GM21447 (cell line): ENCODE measurements at regions not wholly inside any gene's neighbourhood (a gene's known extent, or its start where the extent isn't known, plus 50 kb on each side); places are given as distances from the start of the nearest gene placed in this dataset.

Source experiments
- ATAC-seq: cut with Tn5 transposase; IDR thresholded peaks from one replicate; pipeline ENCODE4 v1.9.1; 2021; ENCODE audit not compliant: unreplicated experiment

DNA sequence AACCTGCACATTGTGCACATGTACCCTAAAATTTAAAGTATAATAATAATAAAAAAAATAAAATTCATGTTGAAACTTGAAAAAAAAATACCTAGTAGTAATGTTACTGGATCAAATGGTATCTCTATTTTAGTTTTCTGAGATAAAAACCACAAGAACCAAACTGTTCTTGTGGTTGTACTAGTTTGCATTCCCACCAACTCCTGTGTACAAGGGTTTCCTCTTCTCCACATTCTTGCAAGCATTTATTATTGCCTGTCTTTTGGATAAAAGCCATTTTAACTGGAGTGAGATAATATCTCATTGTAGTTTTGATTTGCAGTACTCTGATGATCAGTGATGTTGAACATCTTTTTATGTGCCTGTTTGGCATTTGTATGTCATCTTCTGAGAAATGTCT is 177.7 kb downstream of the KIF20B start:
- ATAC-seq, result no peak

DNA sequence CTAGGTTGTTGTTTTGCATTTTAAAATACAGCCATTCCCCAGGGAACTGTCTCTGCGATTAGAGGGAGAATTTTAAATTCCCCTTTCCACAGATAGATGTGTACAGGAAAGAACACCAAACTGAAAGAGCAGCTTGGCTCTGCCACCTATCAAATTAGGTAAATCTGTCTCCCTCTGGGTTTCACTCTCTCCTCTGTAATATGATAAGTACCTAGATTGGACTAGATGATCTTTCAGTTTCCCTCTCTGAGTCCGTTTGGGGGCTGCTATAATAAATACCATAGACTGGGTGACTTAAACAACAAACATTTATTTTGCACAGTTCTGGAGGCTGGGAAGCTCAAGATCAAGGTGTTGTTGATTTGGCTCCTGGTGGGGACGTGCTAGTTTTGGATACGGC is 186.0 kb downstream of the KIF20B start:
- peak; percentile 49 for ATAC-seq

DNA sequence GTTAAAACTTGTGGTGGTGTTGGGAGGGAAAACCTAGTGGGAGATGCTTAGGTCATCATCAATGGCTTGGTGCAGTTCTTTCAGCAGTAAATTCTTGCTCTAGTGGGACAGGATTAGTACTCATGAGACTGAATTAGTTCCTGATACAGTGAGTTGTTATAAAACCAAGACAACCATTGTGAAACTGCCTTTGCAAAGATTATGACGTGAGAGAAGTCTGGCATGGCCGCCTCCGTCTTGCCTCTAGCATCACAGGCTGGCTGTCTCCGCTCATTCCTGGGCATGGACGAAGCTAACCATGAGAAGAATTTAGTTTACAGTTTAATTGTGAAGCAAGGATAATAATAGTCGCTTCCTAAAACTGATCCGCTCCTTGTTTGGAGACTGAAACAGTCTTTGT is 186.4 kb downstream of the KIF20B start:
- peak; percentile 66 for ATAC-seq

DNA sequence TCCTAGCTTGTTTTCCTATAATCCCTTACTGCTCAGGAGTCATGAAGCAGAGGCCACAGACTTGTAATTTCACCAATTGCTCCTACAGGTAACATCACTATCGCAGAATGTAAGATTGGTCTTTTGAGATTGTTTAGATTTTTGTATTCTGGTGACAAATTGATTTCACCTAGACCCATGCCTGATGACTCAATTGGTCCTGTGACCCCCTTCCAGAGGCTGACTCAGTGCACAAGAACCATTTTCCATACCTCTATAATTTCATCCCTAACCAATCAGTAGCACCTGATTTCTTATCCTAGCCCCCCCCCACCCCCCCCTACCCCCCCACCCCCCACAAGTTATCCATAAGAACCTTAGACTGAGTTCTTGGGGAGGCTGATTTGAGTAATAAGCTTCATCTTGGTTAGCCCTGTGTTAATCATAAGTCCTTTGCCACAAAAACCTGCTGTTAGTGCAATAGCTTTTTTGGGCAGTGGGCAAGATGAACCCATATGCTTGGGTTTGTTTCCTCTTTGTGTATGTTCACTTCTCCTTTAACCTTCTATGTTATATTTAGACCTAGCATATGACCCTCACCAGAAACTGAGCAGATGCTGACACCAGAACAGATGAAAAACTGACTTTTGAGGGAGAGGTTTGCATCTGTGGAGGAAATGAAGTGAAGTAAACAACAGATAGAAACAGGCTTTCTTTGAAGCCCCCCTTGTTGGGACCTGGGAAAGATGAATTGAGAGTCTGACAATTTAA is 187.1 kb downstream of the KIF20B start:
- ATAC-seq, result peak; percentile 77

DNA sequence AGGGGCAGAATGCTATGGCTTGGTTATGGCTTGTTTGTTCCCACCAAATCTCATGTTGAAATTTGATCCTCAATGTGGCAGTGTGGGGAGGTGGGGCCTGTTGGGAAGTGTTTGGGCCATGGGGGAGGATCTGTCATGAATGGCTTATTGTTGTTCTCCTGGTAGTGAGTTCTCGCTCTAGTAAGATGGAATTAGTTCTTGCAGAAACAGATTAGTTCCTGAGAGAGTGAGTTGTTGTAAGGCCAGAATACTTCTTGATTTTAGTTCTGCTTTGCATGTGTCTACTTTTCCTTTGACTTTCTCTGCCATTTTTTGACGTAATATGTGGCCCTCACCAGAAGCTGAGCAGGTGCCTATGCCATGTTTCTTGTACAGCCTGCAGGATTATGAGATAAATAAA is 188.2 kb downstream of the KIF20B start:
- ATAC-seq, result no peak

DNA sequence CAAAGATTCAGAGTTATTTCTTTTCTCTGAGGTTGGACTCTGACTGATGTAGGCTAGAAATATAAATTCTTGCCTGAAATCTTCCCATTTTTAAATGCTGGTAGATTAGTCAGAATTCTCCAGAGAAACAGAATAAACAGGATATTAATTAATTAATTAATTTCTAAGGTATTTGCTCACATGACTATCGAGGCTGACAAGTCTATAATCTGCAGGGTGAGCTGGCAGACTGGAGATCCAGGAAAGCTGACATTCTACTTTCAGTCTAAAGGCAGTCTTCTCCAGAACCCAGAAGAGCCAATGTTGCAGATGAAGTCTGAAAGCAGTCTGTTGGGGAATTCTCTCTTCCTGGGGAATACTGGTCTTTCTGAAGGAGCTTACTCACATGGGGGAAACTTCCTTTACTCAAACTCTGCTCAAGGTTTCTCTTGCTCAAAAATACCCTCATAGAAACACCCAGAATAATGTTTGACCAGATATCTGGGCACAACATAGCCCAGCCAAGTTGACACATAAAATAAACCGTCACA is 189.7 kb downstream of the KIF20B start:
- ATAC-seq, result no peak

DNA sequence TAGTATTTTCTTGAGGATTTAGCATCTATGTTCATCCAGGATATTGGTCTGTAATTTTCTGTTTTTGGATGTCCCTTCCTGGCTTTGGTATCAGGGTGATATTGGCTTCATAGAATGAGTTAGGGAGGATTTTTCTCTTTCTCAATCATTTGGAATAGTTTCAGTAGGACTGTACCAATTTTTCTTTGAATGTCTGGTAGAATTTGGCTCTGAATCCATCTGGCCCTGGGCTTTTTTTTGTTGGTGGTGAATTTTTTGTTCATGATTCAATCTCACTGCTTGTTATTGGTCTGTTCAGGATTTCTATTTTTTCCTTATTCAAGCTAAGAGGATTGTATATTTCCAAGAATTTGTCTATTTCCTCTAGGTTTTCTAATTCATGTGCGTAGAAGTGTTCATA is 192.7 kb downstream of the KIF20B start:
- no peak for ATAC-seq

DNA sequence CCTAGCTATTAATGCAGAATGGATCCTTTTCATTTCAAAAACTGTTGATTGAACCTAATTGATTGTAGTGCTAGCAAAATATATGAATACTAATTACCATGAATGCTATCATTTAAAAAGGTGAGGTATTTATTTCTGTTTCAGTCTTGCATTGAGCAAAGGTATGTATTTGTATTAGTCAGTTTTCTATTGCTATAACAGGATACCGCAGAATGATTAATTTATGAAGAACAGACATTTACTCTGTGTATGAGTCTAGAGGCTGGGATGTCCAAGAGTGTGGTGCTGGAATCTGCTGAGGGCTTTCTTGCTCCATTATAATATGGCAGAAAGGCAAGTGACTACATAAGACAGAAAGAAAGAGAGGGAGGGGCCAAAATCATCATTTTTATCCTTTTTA is 199.2 kb downstream of the KIF20B start:
- no peak for ATAC-seq

DNA sequence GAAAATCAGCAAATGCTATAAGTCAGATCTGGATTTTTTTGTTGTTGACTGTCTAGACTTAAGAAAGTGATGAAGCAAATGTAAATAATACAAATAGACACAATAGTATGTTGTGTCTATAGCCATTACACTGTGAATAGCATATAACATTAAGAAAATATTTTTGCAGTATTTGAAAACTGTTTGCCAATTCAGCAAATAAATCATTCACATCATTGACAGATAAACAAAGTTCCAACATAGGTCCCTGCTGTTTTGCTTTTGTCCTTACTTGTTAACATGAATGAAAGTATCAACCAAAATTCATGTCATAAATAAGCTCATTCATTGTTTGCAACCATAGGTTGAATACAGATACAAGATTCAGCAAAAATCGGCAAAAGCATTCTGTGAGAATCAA is 200.5 kb downstream of the KIF20B start:
- ATAC-seq, result no peak

DNA sequence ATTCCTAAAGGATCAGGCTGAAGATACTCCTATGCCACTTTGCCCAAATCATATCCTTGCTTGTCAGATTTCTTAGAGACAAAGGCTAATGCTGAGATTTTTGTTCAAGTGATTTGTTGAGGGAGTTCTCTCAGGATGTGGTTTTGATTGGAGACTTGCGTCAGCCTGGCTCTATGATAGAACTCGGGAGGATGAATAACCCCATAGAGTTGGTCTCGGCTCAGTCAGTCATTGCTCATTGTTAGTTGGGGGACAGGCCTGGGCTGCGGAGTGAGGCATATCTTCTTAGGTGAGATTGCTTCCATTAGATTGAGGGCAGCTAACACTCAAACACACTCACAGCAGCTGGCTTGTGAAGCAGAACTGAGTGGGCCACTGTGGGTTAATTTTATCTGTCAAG is 203.4 kb downstream of the KIF20B start:
- no peak for ATAC-seq

DNA sequence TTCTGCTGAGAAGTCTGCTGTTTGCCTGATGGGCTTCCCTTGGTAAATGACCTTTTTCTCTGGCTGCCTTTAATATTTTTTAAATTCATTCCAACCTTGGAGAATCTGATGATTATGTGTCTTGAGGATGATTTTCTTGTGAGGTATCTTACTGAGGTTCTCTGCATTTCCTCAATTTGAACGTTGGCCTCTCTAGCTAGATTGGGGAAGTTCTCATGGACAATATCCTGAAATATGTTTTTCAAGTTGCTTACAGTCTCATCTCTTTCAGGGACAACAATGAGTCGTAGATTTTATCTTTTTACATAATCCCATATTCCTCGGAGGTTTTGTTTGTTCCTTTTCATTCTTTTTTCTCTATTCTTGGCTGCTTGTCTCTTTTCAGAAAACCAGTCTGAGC is 208.4 kb downstream of the KIF20B start:
- no peak for ATAC-seq

DNA sequence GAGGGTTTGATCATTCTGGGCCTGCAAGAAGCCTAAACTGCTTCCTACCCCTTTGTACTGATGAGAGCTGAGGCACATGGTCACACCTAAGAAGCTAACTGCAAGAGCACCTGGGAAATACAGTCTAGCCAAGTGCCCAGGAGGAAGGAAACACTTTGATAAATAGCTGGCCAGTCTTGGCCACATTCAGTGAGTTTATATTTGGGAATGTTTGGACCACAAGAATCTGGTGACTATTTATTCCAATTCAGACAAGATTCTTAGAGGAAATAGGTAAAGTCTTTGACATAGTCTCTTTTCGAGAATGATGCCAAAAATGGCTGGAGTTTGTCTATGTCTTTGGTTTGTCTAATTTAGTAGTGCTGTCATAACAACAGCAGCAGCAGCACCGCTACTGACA is 213.6 kb downstream of the KIF20B start:
- no peak for ATAC-seq

DNA sequence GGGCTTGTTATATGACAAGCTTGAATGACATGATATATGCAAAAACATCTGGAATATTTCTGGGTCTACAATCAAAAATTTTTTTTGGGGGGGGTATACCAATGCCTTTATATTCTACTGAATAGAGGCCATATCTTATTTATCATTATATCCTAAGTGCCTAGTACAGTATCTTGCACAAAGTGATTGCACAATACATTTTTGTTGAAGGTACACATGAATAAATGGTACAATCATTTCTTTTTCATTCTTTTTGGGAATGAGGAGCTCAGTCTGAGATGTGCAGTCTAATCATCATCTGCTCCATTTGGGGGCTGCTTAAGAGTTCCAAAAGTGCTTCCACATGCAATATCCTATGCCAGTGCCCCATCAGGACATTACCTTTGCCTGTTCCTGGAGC is 214.6 kb downstream of the KIF20B start:
- ATAC-seq, result no peak

DNA sequence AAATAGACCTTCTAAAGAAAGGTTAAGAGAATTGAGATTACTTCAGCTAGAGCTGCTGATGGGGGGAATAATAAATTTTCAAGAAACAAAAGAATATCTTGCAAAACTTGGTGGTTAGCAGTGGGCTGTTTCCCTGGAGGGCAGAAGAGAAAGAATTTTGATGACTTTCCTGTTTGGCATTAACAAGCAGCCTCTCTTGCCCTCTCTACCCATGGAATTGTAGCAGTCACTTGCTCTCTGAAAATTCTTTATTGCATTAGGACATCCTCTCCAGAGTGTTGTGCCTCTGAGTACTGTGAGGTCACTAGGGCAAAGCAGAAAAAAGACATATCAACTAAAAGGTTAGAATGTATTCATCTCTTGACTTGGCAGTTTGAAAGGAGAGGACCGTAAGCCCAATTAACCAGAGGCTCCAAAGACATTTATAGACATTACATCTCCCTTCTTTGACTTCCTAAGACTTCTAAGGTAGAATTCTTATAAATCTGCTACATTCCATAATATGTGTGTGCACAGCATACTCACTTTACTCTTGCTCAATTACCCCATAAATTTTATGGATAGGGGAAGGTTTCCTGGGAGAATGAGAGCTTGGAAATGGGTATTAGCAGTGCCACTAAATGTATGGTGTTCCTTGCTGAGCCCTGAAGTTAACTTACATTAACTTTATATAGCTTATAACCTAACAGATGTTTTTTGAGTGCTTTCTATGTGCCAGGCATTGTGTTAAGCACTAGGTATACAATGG is 215.3 kb downstream of the KIF20B start:
- no peak for ATAC-seq

DNA sequence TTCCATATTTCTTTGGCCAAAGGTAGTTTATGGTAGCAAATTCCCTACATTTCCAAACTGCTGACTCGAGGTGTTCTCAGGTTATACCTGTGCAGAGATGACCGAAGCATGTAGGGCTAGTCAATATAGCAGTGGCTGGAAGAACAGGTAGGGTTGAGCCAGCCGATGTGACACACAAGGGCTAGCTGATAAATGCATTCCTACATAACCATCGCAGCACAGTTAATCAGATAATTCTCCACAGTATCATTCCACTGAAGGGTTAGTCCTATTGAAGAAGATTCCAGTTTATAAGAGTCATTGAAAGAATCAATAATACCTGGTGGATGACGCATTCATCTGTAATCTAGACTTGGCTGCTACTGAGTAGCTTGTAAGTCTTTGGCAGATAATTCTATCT is 220.0 kb downstream of the KIF20B start:
- no peak for ATAC-seq

DNA sequence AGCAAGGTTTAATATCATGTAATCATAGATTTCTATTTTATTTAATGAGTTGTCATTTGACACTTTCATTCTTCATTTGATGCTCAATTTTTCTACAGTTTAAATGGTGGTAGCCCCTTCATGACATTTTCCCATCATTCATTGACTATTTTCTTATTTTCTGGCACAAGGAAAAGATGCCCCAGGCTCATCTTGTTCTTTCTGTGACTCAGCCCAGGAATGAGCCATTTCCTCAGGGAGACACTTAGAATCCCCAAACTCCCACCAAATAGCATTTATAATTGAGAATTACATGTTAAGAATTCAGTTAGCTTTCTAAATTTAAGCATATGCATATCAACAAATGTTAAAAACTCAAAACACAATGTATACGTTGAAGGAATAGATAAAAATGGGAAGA is 222.3 kb downstream of the KIF20B start:
- no peak for ATAC-seq

DNA sequence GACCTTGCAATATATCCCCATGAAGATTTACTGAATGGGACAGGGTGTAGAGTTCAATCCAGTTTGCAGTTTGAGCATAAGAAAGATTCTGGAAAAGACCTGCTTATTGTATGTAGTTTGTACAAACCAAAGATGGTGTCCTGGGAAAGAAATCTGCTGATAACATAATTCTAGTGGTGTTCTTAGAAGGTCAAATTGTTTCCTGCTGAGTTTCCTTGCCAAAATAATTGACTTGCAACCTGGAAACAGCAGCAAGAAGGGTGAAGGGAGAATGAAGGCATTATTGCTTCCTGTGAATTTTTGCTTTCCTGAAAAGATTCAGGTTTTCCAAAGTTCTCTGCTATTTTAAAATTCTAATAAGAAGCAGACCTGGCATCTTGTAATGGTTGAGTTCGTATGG is 222.9 kb downstream of the KIF20B start:
- no peak for ATAC-seq

DNA sequence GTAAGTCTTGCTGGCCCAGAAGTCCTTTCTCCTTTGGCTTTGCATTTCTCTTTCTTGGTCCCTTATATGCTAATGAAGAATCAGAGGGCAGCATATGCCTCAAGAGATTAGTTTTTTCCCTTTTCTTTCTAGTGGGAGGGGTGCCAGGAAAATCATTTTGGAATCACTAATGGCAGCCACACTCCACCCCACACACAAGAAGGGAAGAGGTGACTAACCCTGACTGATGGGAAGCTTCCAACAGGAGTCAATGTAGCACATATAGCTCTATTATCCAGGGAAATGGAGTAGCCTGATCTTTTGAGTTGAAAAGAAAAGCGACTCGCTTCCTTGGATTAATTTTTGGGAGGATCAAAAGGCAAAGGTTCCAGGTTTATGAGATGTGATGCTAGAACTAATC is 225.3 kb downstream of the KIF20B start:
- ATAC-seq, result no peak

DNA sequence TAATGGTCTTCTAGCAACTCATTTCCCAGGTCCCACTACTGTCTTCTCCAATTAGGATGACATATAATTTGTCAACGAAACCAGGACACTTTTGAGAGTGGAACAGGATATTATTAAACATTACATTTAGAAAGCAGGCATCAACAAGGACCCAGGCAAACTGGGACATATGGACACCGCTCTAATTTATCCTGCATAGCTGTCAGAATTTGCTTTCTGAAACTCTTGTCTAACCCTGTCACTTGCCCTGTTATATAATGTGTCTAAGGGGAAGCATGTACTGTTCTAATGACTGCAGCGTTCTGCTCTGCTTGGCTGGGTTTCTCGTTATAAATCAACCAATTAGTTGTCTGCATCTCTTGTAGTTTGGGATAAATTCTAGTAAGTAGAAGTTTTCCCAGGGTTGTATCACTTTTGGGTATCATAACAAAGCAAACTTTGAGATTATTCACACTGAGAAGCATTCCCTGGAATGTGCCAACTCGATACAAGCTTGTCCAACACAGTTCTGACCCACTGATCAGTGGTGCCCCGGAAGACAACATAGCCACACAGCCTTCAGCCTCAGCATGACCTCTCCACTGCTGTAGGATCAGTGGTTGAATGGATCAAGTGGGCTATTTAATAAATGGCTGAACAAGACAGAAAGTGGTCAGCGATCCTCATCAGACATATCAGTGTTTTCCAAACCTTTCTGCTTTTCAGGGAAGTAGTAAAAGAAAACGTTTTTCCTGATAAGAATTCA is 228.1 kb downstream of the KIF20B start:
- ATAC-seq, result no peak

DNA sequence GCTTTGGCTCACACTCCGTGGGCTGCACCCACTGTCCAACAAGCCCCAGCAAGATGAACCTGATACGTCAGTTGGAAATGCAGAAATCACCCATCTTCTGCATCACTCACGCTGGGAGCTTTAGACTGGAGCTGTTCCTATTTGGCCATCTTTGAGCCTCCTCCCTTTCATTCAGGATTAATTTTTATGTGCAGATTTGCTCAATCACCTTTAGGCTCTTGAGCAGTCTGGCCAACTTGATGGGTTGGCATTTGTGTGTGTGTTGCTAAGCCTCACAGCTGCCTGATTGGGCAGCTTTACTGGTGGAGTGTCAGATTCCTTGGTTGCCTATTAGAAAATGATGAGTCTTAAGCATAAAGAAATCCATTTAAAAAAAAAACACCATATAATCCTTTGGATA is 236.1 kb downstream of the KIF20B start:
- no peak for ATAC-seq

DNA sequence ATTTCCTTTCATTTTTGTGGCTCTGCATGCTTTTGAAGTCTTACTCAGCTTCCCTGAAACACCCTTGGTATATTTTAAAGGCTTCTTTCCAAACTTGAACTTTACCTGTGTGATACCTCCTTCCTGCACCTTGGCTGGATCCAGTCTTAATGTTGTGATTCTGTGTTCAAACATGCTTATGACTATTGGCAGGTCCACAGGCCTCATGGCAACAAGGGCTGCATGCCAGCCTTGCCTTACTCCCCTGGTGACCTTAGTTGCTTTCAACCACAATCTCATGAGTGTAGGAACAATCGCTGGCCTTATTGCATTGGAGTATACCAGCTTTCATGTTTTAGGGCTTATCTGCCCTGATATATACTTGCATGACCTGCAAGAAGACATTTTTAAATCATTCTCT is 238.7 kb downstream of the KIF20B start:
- ATAC-seq, result no peak

DNA sequence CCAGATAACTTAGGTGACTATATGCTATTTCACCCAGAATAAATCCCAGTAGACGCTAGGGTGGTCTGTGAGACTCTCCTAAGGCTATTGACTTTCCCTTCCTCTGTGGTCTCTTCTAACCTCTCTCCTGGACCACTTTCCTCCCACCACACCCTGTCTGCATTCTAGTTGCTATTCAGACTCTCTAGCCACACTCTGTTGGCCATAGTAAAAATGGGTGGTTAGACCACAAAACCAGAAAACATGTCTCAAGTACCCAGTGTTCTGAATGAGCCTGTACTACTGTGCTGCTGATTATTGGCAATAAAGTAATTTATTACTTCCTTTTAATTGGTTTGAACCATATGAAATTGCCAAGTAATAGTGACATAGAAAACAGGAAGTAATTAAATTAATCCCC is 240.8 kb downstream of the KIF20B start:
- ATAC-seq, result no peak
